Stimulated activated CD8-positive, alpha-beta memory T cell treated with anti-CD3 and anti-CD28 coated beads, Interleukin-2, amount 100 ng/mL, for 48 hours (primary cell): ENCODE measurements at regions not wholly inside any gene's neighbourhood (a gene's known extent, or its start where the extent isn't known, plus 50 kb on each side); places are given as distances from the start of the nearest gene placed in this dataset.
"Not testable (repeated sequence)": the region's sequence is repeated elsewhere in the genome, so short reads cannot be mapped to it uniquely, and the experiment has no call there.

Experiments used
- DNase-seq, 2 donors: peaks; one replicate each; pipeline ENCODE4 v3.0.0-alpha.2; 2020; ENCODE audit warnings: low read depth in 2 of 2

DNA sequence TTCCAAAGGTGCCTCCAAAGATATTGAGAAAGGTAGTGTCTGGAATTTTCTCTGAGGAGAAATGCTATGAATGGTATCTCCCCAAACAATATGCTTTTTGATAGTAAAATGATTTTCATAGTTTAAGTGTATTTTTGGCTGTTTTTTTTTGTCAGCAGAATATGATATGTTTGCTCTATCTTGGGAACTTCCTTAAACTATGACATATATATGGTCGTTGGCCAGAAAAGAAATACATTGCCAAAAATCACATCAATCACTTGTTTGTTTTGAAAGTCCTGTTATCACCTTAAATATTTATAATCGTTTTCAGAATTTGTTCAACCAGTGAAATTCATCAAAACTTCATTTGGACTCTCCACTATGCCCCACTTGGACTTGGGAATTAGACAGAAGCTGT, 816.9 kb downstream of the CDH11 start:
- DNase-seq: no peak

DNA sequence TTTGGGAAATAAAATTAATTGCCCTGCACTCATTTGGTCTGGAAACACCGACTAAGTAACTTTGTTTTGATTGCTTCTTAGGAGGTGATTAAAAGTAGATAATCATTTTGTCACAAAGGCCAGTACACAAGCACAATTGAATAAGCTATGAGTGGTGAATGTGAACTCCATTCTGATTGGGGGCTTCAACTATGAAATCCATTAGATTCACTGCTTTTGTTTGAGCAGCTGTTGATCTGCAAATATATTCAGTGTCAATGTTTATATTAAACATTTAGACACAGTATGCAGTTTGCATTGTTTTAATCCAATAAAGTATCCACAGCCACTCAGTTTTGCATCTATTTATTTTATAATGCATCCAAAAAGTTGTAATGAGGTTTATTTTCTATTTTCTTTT, 817.5 kb downstream of the CDH11 start:
- no peak for DNase-seq

DNA sequence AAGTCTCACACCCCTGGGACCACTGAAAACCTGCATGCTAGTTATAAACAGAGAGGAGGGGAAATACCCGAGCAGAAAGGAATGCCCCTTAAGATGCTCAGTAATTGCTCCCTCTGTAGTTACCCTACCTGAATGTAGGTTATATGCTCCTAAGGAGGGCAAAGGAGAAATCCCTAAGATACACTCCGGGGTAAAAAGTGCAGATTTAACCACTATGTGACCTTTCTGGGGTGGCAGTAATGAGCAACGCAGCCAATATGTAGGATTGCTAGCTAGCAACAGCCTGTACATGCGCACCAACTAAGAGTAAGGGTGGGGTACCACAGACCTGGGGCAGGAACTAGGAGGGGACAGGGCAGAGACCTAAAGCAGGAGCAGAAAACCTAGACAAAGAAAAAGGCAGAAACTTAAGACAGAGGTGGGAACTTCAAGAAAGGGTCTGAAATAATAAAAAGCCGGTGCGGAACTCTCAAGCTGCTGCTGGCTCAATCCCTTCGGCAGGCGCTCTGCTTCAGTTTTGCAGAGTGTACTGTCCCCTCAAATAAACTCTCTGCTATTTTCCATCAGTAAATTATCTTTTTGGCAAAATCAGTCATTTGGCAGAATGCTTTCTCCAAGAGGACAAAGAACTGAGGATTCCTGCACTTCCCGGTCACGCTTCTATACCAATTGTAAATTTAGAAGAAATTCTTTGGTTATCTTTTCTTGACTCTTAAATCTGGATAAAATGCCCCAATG, 823.8 kb downstream of the CDH11 start:
- no peak for DNase-seq

DNA sequence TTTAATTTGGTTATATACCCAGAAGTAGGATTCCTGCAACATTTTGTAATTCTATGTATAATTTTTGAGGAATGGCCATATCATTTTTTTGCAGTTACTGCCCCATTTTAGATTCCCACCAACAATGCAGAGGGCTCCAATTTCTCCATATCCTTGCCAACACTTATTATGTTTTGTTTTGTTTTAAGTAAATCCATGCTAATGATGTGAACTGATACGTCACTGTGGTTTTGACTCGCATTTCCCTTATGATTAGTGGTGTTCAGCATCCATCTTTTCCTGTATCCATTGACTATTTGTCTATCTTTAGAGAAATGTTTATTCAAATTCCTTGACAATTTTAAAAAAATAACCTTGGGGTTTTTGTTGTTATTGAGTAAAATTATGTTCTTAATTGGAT, 826.4 kb downstream of the CDH11 start:
- DNase-seq: no peak

DNA sequence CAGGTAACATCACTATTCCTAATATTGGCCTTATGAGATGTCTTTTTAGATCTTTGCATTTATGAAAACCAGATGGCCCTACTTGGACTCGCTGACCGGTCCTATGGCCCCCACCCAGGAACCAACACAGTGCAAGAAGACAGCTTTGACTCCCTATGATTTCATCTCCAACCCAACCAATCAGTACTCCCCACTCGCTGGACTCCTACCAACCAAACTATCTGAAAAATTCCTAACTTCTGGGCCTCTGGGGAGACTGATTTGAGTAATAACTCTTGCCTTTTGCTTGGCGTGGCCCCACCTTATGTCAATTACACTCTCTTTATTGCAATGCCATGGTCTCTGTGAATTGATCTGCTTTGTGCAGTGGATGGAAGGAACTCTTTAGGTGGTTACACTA, 828.9 kb downstream of the CDH11 start:
- no peak for DNase-seq

DNA sequence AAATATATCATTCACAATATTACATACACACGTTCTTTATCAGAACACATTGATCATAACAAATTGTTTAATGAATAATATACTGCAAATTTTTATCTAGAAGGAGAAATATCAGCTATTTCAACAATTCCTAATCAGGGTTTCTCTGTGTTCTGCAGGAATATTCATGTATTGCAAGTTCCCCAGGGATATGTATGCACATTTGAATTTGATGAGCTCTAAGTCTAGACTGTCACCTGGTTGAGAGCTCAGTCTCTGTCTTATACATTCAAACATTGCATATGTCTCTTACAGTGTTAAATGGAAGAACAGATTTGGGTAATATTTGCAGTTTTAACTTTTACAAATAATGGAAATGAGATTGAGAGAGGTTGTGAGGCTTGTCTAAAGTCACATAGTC, 829.7 kb downstream of the CDH11 start:
- no peak for DNase-seq

DNA sequence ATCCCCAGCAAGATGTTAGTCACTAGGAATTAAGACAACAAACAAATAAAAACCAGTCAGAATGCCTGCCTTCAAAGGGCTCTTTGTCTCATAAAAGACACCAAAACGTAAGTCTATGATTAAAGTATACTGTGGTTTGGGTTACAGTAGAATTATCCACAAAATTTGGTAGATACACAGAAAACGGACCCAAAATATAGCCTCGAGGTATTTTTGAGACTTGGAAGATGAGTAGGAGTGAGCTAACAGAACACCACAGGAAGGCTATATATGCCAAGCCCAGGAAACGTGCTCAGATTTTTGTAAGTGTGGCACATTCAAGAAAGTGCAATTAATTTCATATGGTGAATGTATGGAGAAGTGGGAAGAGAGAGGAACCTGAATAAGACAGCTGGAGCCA, 831.4 kb downstream of the CDH11 start:
- DNase-seq: no peak

DNA sequence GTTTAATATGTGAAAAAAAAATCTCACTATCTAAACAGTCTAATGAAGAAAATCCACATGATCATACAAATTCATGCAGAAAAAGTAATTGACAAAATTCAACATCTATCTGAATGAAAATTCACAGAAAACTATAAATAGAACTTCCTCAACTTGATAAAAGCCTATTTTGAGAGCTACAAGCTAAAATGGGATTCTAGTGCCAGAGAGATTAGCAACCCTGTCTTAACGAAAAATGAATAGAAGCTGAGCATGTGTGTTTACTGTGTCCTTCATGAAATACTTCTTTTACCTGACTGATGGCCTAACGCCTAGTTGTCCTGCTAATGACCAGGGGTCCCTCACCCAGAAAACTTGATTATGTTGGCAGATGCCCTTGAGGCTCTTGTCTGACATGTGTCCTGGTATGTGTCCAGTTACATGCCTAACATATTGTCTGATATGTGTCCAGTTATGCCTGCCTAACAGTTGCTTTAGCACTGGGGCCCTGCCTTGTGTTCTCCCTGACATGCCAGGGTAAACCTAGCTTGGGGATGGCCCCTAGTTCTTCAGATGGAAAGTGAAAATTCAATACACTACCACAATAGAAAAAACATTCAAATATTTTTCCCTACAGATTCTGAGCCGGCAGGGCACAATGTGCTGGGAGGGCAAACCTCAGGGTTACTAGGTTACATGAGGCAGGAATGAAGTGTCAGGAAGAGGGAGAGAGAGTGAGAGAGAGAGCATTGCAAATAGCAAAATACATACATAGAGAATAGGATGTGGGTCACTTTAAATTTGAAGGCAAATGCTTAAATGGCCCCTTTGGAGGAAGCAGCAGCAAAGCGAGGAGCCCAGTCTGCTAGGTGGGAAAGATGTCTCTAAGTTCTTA, 834.0 kb downstream of the CDH11 start:
- no peak for DNase-seq

DNA sequence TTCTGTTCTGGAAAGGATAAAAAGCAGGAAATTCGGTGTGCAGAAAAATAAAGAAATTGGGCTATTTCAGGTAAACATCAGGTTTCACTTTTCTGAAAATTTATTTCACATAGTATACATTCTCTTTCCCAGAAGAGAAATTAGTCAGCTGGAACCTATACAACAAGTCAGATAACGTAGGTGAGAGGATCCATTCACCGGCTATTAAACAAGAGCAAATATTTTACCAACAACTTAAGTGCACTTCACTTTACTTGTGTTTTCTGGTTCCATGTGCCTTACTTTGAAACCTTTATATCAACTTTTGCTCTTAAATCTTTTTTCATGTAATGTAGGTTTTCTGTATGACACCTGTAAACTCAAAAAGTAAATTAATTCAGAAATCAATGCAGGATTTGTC, 839.7 kb downstream of the CDH11 start:
- DNase-seq: no peak

DNA sequence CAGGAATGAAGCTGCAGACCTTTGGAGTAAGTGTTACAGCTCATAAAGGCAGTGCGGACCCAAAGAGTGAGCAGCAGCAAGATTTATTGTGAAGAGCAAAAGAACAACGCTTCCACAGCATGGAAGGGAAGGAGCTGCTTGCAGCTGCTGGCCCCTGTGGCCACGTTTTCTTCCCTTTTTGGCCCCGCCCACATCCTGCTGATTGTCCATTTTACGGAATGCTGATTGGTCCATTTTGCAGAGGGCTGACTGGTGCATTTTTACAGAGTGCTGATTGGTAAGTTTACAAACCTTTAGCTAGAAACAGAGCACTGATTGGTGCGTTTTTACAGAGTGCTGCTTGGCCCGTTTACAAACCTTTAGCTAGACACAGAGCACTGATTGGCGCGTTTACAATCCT, 841.5 kb downstream of the CDH11 start:
- no peak for DNase-seq

DNA sequence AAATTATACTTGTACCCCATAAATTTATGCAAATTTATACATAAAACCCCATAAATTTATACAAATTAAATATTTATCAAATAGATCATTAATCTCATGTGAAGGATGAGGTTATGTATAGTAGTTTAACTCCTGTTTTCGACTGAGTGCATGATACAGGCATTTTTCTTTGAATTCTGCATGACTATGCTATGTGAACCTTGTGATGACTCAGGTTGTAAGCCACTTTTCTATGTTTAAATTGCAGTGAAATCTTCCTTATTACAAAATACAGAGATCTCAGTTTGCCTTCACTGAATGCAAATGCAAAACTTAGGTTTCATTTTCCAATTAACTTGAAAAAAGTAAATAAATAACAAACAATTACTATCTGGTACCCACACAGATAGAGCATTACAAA, 843.7 kb downstream of the CDH11 start:
- DNase-seq: no peak

DNA sequence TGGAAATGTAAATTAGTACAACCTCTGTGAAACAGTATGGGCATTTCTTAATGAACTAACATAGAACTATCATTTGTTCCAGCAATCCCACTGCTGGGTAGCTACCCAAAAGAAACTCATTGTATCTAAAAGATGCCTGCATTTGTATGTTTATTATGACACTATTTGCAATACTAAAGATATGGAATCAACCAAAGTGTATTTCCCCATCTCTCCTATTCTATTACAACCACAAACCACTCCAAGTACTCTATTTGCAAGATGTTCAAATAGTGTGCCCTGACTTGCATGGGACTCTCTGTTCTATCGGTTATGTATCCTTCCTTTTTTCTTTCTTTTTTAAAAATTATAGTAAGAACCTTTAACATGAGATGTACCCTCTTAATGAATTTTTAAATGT, 845.2 kb downstream of the CDH11 start:
- DNase-seq: no peak

DNA sequence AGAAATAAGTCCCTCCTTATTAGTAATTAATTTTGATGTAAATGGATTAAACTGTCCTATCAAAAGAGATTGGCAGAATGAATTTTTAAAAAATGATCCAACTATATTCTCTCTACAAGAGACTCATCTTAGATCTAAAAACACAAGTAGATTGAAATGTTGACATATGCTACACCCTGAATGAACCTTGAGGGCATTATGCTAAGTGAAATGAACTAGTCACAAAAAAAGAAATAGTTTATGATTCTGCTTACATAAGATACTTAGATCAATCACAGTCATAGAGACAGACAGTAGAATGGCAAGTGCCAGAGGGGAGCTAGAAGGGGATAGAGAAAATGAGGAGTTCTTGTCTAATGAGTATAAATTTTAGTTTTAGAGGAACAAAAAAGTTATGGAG, 849.8 kb downstream of the CDH11 start:
- no peak for DNase-seq

DNA sequence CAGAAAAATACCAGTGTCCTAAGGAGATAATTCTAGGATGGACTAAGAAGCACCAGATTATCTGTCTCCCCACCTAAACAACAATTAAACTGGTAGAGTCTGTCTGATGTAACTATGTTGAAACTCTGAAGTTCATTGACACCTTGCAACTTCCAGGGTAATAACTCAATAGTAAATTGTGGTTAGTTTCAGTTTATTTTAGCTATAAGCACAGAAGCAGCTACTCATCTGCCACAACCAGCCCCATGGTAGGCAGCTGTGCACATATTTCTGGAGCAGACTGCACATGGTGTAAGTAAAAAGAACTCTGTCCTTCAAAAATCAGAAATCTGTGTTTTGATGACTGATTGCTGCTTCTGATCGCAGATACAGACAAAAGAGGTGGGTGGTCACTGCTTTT, 852.1 kb downstream of the CDH11 start:
- DNase-seq: no peak

DNA sequence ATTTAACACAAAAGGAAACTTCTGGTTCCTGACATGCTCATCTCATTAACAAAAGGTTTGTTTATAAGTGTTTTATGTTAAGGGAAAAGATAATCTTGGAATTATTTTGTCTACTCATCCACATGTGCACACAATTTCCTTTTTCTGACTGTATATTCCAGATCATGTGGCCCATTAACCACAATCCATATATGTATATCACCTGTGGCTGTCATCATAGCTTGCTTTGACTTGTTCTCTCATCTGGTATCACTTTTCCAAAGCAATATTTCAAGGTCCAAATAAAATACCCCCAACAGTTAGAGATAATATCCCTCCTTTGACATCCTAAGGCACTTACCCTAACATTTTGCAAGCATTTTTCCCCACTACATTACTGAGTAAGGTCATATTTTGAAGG, 856.1 kb downstream of the CDH11 start:
- DNase-seq: no peak

DNA sequence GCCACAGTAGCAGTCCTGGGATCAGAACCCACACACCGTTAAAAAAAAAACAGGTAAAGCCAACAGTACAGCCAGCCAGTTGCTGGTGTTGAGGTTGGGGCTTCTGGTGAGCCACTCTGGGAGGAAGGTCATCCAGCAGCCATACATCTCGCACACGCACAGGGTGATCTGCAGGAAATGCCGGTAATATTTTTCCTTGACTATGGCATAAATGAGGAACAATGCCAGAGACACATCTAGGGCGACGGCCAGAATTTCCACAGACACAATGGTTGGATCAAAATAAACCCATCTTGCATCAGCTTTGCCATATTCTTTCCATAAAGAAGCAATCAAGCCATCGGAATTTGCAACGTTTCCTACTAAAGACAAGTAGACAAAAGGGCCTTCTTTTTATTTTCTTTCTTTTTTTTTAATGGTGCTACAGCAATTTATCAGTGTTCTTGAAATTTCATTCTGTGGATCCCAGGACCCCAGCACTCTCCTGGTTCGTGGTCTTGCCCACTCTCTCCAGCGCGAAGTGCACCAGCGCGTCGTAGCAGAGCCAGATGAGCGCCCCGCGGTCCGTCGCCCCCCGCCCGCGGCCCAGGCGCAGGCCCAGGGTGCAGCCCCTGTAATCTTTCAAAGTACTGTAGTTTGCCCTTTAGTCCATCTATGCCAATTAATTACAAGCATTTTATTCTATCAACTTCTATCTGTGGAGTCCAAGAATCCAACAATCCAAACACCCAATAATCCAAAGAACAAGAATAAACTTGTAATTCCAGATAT, 861.0 kb downstream of the CDH11 start:
- DNase-seq: not testable (repeated sequence)

DNA sequence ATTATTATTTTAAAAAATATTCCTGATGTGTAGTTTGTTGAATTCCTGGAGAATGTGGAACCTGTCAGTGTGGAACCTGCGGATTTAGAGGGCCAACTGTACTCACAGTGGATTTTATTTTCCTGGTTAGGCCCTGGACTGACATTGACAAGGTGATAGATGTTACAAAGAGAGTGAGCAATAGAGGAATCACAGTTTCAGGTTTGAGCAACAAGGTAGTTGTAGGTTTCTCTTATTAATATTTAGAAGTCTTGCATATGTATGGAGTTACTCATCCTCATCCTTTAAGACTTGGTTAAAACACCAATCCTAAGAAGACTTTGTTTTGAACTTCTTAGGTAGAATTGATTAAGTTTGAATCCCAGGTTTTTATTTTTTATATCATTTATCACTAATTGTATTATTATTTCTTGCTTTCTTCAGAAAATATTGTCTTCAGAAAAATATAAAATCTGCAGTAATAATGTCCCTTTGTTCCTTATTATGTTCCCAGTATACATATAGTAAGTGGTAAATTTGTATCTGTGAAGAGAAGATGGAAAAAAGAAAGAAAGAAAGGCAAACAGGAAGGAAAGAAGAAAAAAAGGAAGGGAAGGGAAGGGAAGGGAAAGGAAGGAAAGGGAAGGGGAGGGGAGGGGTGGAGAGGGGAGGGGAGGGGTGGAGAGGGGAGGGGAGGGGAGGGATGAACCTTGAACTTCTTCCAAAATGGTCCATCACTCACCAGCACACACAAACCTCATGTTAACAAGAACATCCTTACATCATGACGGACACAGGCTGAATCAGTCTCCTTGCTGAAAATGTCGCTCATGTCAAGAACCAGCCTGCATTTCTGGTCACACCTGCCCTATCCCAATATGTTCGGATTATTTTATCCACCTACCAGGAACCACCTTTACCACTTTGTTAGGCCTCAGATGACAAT, 867.2 kb downstream of the CDH11 start:
- no peak for DNase-seq

DNA sequence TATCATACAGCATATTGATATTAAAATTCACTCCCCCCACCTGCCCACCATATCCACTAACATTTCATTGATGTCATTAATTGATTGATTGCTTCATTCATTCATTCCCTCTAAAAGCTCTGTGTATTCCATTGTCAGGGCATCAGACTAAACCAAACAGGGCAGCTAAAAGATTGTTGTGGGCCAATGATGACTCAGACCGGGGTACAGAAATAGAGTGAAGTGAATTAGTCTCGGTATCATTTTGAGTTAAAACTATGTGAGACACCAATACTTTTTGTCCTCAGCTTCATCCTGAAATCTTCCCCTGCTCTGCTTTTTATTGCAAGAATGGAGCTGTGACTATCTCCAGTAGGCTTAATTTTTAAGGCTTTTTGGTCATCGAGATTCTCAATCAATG, 868.3 kb downstream of the CDH11 start:
- DNase-seq: no peak

DNA sequence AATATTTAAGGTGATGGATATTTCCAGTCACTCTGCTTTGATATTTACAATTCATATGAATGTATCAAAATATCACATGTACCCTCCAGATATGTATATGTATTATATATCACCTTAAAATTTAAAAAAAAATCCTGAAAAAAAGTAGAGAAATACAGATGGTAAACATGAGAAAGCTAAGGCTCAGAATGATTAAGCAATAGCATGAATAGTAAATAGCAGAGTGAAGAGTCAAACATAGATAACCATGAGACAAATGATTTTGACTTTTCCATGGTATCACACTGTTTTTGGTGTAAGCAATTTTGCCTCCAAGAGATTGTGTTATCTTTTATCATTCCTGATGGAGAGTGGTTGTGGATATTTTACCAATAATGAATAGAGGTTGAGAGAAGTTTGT, 868.8 kb downstream of the CDH11 start:
- no peak for DNase-seq

DNA sequence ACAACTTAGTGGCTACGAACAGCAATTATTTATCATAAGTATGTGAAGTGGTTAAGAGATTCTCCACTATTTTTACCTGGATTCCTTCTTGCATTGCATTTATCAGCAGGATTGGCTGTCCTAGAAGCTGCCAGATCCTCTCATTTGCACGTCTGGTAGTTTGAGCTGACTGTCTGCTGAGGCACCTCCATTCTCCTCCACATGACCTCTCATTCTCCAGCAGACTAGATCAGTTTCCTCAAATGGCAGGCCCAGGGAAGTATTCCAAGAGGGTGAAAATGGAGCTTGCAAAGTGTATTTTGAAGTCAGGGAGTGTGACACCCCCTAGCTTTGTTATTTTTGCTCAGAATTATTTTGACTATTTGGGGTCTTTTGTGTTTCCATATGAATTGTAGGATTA, 870.1 kb downstream of the CDH11 start:
- no peak for DNase-seq

DNA sequence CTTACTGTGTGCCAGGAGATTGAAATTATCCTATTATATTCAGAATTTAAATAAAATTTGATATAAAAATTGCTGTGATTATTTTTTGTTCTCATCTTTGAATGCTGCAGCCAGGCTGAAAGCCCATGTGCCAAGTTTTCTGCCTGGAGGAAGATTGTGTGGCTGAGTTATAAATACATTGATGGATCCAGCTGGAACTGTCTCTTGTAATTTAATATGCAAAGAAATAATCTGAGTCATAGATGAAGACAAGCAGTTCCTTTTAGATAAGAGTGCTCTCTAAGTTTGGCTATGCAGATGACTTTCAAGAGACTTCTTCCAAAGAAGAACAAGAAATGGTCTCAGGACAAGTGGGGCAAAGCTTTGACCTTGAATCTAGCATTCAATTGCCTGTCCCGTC, 871.0 kb downstream of the CDH11 start:
- no peak for DNase-seq

DNA sequence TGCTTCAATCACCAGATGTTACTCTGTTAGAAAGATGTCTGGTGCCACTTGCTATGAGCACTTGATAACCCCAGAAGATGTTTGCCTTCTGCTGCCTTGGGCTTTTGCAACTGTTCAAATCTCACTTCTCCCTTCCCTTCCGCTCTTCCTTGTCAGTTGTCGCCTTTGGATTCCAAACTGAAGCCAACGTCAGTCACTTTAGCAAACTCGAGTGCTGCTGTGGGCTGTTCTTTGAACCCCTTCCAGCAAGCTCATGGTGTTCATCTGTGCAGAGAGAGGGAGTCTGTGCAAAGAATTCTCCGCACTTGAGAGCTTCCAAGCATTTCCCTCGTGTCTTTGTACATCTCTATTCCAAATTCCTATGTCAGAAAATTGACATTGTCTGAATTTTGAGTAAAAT, 879.4 kb downstream of the CDH11 start:
- DNase-seq: no peak
